ENCODE measurements at regions not wholly inside any gene's neighbourhood (a gene's known extent, or its start where the extent isn't known, plus 50 kb on each side); places are given as distances from the start of the nearest gene placed in this dataset.
"Not testable (repeated sequence)": the region's sequence is repeated elsewhere in the genome, so short reads cannot be mapped to it uniquely, and the experiment has no call there.

GRCh38 chr6:94713446-94713845, 863.9 kb upstream of the MANEA start:
- no peak for FAIRE-seq
- DNase-seq (ENCODE audit: low spot score): no peak

GRCh38 chr6:94698773-94699172, 878.6 kb upstream of the MANEA start:
- FAIRE-seq (no peak), DNase-seq (ENCODE audit: low spot score) (no peak)

GRCh38 chr6:94687255-94687654, 890.1 kb upstream of the MANEA start:
- DNase-seq (ENCODE audit: low spot score); FAIRE-seq: not testable (repeated sequence)

- FAIRE-seq (no peak), DNase-seq (ENCODE audit: low spot score) (no peak)
These were observed 893.9 kb upstream of the MANEA start for GRCh38 chr6:94683409-94683808.

- DNase-seq (ENCODE audit: low spot score): no peak
- FAIRE-seq: no peak
These were observed 896.6 kb upstream of the MANEA start for GRCh38 chr6:94680669-94681212.

GRCh38 chr6:94673251-94673650, 904.1 kb upstream of the MANEA start:
- no peak for FAIRE-seq
- DNase-seq (ENCODE audit: low spot score): no peak

GRCh38 chr6:94670017-94670416, 907.3 kb upstream of the MANEA start:
- DNase-seq (ENCODE audit: low spot score) (no peak), FAIRE-seq (no peak)

GRCh38 chr6:94668876-94669275, 908.5 kb upstream of the MANEA start:
- FAIRE-seq (no peak), DNase-seq (ENCODE audit: low spot score) (no peak)

GRCh38 chr6:94658929-94659328, 918.4 kb upstream of the MANEA start:
- FAIRE-seq (no peak), DNase-seq (ENCODE audit: low spot score) (no peak)

- DNase-seq (ENCODE audit: low spot score) (no peak), FAIRE-seq (no peak)
These were observed 926.1 kb upstream of the MANEA start for GRCh38 chr6:94651239-94651638.

GRCh38 chr6:94645191-94645590, 932.1 kb upstream of the MANEA start:
- DNase-seq (ENCODE audit: low spot score) (no peak), FAIRE-seq (no peak)

- FAIRE-seq: no peak
- no peak for DNase-seq (ENCODE audit: low spot score)
These were observed 937.8 kb upstream of the MANEA start for GRCh38 chr6:94639564-94639963.

- DNase-seq (ENCODE audit: low spot score) (no peak), FAIRE-seq (no peak)
These were observed 940.5 kb upstream of the MANEA start for GRCh38 chr6:94636780-94637385.

- DNase-seq (ENCODE audit: low spot score) (no peak), FAIRE-seq (no peak)
These were observed 953.7 kb upstream of the MANEA start for GRCh38 chr6:94623586-94623985.

GRCh38 chr6:94622783-94623182, 954.6 kb upstream of the MANEA start:
- no peak for DNase-seq (ENCODE audit: low spot score)
- FAIRE-seq: no peak

GRCh38 chr6:94600636-94601035, 976.7 kb upstream of the MANEA start:
- FAIRE-seq (no peak), DNase-seq (ENCODE audit: low spot score) (no peak)

- DNase-seq (ENCODE audit: low spot score) (no peak), FAIRE-seq (no peak)
These were observed 979.8 kb upstream of the MANEA start for GRCh38 chr6:94597487-94597886.

- DNase-seq (ENCODE audit: low spot score): no peak
- FAIRE-seq: no peak
These were observed 986.9 kb upstream of the MANEA start for GRCh38 chr6:94590416-94590815.

GRCh38 chr6:94588301-94588700, 989.0 kb upstream of the MANEA start:
- no peak for DNase-seq (ENCODE audit: low spot score)
- FAIRE-seq: no peak

GRCh38 chr6:94584211-94584610, 993.1 kb upstream of the MANEA start:
- FAIRE-seq (no peak), DNase-seq (ENCODE audit: low spot score) (no peak)

- FAIRE-seq (no peak), DNase-seq (ENCODE audit: low spot score) (no peak)
These were observed 1006.8 kb upstream of the MANEA start for GRCh38 chr6:94570581-94570980.

- no peak for FAIRE-seq
- DNase-seq (ENCODE audit: low spot score): no peak
These were observed 1014.5 kb upstream of the MANEA start for GRCh38 chr6:94562846-94563245.

GRCh38 chr6:94559829-94560537, 1017.4 kb upstream of the MANEA start:
- DNase-seq (ENCODE audit: low spot score): no peak

More at GRCh38 chr6:94559829-94560537, 1017.4 kb upstream of the MANEA start:
- FAIRE-seq: no peak
